Kidney (tissue), 13 donors: ENCODE measurements at regions not wholly inside any gene's neighbourhood (a gene's known extent, or its start where the extent isn't known, plus 50 kb on each side); places are given as distances from the start of the nearest gene placed in this dataset.

Experiments
- DNase-seq, 5 donors: peaks; one replicate each; pipeline ENCODE4 v3.0.0-alpha.2; 2013 to 2020
- FAIRE-seq: peaks from 2 replicates; lab custom pipeline; 2012; peaks lifted over from hg19 to GRCh38; lab: Jason Lieb, UNC
- H3K27ac ChIP-seq, 2 donors: one replicate each; pipeline ENCODE4 v1.7.0; 2013; ENCODE audit warnings: low read depth in 2 of 2, low read length in 2 of 2, inconsistent platforms in 1 of 2
- H3K27me3 ChIP-seq: one replicate; pipeline ENCODE4 v1.7.1; 2013; ENCODE audit warnings: low read length, inconsistent platforms; ENCODE audit not compliant: control insufficient read depth, insufficient read depth
- H3K36me3 ChIP-seq, 3 donors: one replicate each; pipeline versions ENCODE4 v1.7.0 to v1.7.1; 2013; ENCODE audit warnings: low read length in 3 of 3, control low read depth in 1 of 3, inconsistent platforms in 1 of 3; ENCODE audit not compliant: insufficient read depth in 3 of 3, control insufficient read depth in 2 of 3
- H3K4me1 ChIP-seq, 3 donors: one replicate each; pipeline versions ENCODE4 v1.7.0 to v1.7.1; 2013; ENCODE audit warnings: low read length in 3 of 3, inconsistent platforms in 1 of 3, low read depth in 1 of 3; ENCODE audit not compliant: control insufficient read depth in 2 of 3, insufficient read depth in 2 of 3
- H3K4me3 ChIP-seq, 3 donors: one replicate each; pipeline versions ENCODE4 v1.7.0 to v1.8.1; 2013; ENCODE audit warnings: low read length in 3 of 3, control low read depth in 1 of 3, inconsistent platforms in 1 of 3
- H3K9ac ChIP-seq, 3 donors: one replicate each; pipeline versions ENCODE4 v1.7.0 to v1.7.1; 2013; ENCODE audit warnings: low read length in 3 of 3, control low read depth in 1 of 3, inconsistent platforms in 1 of 3
- H3K9me3 ChIP-seq, 3 donors: one replicate each; pipeline versions ENCODE4 v1.7.0 to v1.7.1; 2013; ENCODE audit warnings: low read length in 3 of 3, control low read depth in 1 of 3, inconsistent platforms in 1 of 3; ENCODE audit not compliant: control insufficient read depth in 2 of 3, insufficient read depth in 1 of 3
- intact Hi-C: fragments of 100-400 bp; cut with DNase I; formaldehyde crosslinking; loops from one replicate; pipeline ENCODE4 v1.11.1; 2022
- TF ChIP-seq, protein P1 (sequence below): IDR thresholded peaks from 3 replicates; pipeline ENCODE4 v1.5.1; 2012; ENCODE audit warnings: mild to moderate bottlenecking, moderate library complexity, borderline replicate concordance; ENCODE audit not compliant: insufficient read depth; ENCODE audit errors: extremely low read depth
- donor health status: control.
- donor health status: control.
- donor health status: control.
- donor health status: control.
- donor health status: control.
- donor health status: DM: yes; HTN: yes; CAD: no.
- donor health status: Normal renal cell carcinoma (clear cell type).

DNA sequence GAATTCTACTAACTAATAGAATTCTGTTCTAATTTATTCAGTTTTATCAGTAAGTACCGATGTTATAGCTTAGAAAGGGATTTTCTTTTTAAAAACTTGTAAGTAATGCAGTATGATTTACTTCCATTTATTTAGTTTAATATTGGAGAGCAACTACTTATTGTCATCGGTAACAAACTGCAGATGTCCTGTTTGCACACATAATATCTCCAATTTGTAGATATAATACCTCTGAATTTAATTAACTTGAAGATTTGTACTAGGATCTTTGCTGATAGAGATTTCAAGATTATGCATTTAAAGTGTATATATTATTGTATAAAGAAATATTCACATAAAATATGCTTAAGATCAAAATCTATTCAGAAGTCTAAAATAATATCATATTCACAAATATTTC, 356.7 kb downstream of the PCDH17 start:
- Histone ChIP-seq H3K4me1 (no peaks in the 10 kb centered on the region), H3K36me3 (no peaks in the 10 kb centered on the region), H3K27ac (no peak overlapping the region), H3K27me3 (no peaks in the 10 kb centered on the region), H3K4me3 (no peak overlapping the region), H3K9ac (no peak overlapping the region), H3K9me3 (peaks cover 0 to 2% (median 0%) of the 10 kb centered on the region in 3 donors)
- FAIRE-seq (no peak), DNase-seq (no peak)
- TF ChIP-seq, protein P1, sequence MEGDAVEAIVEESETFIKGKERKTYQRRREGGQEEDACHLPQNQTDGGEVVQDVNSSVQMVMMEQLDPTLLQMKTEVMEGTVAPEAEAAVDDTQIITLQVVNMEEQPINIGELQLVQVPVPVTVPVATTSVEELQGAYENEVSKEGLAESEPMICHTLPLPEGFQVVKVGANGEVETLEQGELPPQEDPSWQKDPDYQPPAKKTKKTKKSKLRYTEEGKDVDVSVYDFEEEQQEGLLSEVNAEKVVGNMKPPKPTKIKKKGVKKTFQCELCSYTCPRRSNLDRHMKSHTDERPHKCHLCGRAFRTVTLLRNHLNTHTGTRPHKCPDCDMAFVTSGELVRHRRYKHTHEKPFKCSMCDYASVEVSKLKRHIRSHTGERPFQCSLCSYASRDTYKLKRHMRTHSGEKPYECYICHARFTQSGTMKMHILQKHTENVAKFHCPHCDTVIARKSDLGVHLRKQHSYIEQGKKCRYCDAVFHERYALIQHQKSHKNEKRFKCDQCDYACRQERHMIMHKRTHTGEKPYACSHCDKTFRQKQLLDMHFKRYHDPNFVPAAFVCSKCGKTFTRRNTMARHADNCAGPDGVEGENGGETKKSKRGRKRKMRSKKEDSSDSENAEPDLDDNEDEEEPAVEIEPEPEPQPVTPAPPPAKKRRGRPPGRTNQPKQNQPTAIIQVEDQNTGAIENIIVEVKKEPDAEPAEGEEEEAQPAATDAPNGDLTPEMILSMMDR: no peak
- intact Hi-C loops: no loop called here

- H3K9ac ChIP-seq: no peak overlapping the region
- FAIRE-seq (no peak), DNase-seq (peak in 1 of 5 donors; percentile 1)
- no peaks in the 10 kb centered on the region for H3K27me3 ChIP-seq
- H3K4me3 ChIP-seq: no peak overlapping the region
- TF ChIP-seq, protein P1: no peak
- no peak overlapping the region for H3K27ac ChIP-seq
- H3K9me3 ChIP-seq: peaks cover 0 to 2% (median 0%) of the 10 kb centered on the region in 3 donors
- no peaks in the 10 kb centered on the region for H3K4me1 ChIP-seq
- intact Hi-C loops: no loop called here
- H3K36me3 ChIP-seq: no peaks in the 10 kb centered on the region
Measured at GRCh38 chr13:57991041-57991440, 359.5 kb downstream of the PCDH17 start.

DNA sequence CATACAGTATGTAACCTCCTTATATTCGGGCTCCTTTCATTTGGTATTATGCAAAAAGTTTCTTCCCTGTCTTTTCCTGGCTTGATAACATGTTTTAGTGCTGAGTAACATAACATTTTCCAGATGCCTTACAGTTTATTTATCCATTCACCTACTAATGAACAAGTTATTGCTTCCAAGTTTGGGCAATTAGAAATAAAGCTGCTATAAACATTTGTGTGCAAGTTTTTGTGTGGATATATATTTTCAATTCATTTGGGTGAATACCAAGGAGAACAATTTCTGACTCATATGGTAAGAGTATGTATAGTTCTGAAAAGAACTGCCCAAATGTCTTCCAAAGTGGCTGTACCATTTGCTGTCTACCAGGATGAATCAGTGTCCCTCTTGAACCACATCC, 360.9 kb downstream of the PCDH17 start:
- no peaks in the 10 kb centered on the region for H3K36me3 ChIP-seq
- intact Hi-C loops: no loop called here
- FAIRE-seq (no peak), DNase-seq (no peak)
- no peaks in the 10 kb centered on the region for H3K9me3 ChIP-seq
- no peaks in the 10 kb centered on the region for H3K4me1 ChIP-seq
- no peak overlapping the region for H3K4me3 ChIP-seq
- no peaks in the 10 kb centered on the region for H3K27me3 ChIP-seq
- H3K9ac ChIP-seq: no peak overlapping the region
- no peak overlapping the region for H3K27ac ChIP-seq
- TF ChIP-seq, protein P1: no peak

DNA sequence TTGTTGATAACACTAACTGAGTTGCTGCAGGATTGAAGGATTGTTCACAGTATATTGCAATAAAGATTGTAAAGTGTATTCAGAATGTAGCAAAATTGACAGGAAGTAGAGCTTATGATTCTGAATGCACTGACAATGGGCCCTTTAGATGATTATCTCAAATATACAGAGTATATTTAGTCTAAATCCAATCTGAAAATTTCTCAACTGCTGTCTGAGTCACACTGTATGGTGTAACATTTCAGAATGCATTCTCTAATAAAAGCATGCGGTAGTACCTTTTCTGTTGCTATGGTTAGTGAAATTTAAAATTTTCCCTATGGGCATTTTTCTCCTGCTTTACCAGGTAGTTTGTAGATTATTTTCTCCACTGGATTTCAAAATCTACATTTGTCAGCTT, 365.2 kb downstream of the PCDH17 start:
- TF ChIP-seq, protein P1: no peak
- FAIRE-seq: no peak

More for the DNA sequence above, 365.2 kb downstream of the PCDH17 start:
- Histone ChIP-seq H3K4me1 (no peaks in the 10 kb centered on the region), H3K27ac (no peak overlapping the region), H3K9ac (no peak overlapping the region), H3K27me3 (no peaks in the 10 kb centered on the region), H3K36me3 (no peaks in the 10 kb centered on the region), H3K9me3 (no peaks in the 10 kb centered on the region), H3K4me3 (no peak overlapping the region)
- intact Hi-C loops: no loop called here
- DNase-seq: no peak
